ENCODE measurements at regions not wholly inside any gene's neighbourhood (a gene's known extent, or its start where the extent isn't known, plus 50 kb on each side); places are given as distances from the start of the nearest gene placed in this dataset.

DNA sequence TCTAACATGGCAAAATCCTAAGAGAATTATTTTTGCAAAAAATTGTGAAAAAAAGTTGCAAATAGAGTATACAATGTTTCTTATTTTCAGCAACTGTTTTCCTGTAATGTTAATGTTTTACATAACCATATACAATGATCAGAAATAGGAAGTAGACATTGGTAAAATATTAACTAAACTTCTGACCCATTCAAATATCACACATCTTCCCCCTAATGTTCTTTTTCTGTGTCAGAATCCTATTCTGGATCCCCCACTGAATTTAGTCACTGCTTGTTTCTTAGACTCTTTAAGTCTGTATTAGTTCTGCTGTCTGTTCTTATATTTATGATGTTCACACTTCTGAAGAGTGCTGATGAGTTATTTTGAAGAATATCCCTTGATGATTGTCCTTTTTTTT lies 62.0 kb downstream of the HFE start:
- H3K4me3 ChIP-seq (replicated peaks; ENCODE audit: low read depth, low read length) = no peak overlapping the region
- TF ChIP-seq CTCF (IDR thresholded peaks at IDR 0.05; ENCODE audit: low read depth, low read length, missing control alignments) = no peak
- DNase-seq (ENCODE audit: extremely low read depth, low read depth) = no peak

DNA sequence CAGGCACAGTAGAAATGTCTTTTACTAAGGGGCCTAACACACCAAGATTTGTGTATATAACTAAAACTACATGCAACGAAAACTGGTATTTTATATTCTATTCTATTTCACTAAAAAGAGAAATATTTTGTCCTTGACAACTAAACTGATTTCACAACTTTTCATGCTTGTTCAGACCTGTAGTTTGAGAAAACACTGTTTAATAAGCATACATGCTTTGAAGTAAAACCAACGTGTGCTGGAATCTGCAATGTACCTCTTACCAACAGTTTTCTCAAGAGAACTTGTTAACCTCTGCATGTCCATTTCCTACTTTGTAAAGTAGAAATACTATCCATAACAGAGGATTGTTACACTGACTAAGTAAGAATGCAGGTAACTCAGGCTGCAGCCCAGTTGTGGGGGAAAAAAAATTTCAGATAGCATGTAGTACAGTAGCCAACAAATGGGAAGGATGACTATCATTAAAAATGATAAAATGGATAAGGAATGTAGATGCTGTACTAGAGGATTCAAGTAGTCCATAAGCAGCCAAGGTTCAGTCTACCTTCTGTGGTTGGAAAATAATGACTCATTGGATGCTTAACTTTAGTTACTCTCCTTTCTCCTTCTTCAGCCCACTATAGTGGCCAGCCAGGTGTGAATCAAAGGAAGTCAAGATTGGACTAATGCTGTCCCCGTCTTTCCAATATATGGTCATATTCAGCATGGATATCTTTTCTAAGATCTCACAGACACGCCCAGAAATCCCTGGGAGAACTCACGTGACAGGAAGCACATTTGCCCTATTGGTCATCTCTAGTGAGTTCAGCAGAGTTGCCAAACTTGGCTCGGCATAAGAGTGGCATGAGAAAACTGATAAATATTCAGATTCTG lies 65.2 kb downstream of the HFE start:
- no peak for DNase-seq (ENCODE audit: extremely low read depth, low read depth)

DNA sequence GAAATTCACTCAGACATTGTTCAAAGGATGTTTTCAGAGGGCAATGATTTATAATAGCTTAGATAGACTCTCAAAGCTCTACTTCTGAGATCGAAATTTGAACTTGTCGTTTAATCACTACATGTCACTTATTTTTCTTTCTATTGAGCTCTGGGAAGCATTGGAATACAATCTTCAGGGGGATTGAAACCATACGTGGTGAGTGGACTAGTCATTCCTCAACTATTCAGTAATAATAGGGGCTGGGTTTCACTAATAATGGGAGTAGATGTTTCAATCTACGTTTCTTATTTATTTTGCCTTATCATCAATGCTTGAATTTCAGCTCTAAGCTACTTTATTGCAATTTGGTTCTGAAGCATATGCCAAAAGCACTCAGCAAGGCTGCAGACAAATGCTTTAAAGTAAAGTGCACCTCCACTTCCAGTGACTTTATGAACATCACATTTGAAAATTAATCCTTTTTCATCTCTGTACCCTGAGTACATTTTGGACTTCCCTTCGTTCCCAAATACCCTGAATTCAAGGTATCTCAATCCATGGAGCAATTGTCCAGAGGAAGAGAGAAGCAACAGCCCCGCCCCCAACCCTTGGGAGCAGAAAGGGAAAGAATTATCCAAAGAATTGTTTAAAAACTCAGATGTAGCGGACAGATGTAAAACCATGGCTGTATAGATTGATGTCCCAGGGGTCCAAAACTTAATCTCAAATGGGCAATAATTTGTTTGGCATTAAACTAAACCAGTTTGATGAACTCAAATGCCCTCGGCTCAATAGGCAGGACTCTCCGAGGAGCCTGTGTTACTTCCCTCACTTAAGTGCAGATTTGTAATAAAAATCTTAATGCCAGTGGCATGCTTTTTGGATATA lies 68.1 kb downstream of the HFE start:
- no peak for DNase-seq (ENCODE audit: extremely low read depth, low read depth)
- no peak for TF ChIP-seq CTCF (IDR thresholded peaks at IDR 0.05; ENCODE audit: low read depth, low read length, missing control alignments)
- peak overlapping the region; percentile 78 for H3K4me3 ChIP-seq (replicated peaks; ENCODE audit: low read depth, low read length)

More for the DNA sequence above, 65.2 kb downstream of the HFE start:
- TF ChIP-seq CTCF (IDR thresholded peaks at IDR 0.05; ENCODE audit: low read depth, low read length, missing control alignments) = no peak
- no peak overlapping the region for H3K4me3 ChIP-seq (replicated peaks; ENCODE audit: low read depth, low read length)

DNA sequence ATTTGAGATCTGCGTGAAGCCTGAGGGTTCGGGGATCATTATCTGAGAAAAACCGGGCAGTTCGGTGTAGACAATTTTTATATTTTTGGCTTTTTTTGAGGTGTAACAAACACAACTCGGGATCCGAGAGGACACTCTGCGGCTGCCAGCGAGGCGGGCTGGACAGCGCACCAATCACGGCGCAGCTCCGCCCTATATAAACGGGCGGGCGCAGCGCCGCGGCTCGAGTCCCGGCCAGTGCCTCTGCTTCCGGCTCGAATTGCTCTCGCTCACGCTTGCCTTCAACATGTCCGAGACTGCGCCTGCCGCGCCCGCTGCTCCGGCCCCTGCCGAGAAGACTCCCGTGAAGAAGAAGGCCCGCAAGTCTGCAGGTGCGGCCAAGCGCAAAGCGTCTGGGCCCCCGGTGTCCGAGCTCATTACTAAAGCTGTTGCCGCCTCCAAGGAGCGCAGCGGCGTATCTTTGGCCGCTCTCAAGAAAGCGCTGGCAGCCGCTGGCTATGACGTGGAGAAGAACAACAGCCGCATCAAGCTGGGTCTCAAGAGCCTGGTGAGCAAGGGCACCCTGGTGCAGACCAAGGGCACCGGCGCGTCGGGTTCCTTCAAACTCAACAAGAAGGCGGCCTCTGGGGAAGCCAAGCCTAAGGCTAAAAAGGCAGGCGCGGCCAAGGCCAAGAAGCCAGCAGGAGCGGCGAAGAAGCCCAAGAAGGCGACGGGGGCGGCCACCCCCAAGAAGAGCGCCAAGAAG lies 69.0 kb downstream of the HFE start:
- TF ChIP-seq CTCF (IDR thresholded peaks at IDR 0.05; ENCODE audit: low read depth, low read length, missing control alignments) = no peak
- peak overlapping the region; percentile 78 for H3K4me3 ChIP-seq (replicated peaks; ENCODE audit: low read depth, low read length)
- no peak for DNase-seq (ENCODE audit: extremely low read depth, low read depth)

DNA sequence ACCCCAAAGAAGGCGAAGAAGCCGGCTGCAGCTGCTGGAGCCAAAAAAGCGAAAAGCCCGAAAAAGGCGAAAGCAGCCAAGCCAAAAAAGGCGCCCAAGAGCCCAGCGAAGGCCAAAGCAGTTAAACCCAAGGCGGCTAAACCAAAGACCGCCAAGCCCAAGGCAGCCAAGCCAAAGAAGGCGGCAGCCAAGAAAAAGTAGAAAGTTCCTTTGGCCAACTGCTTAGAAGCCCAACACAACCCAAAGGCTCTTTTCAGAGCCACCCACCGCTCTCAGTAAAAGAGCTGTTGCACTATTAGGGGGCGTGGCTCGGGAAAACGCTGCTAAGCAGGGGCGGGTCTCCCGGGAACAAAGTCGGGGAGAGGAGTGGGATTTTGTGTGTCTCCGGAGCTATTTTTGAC lies 69.6 kb downstream of the HFE start:
- H3K4me3 ChIP-seq (replicated peaks; ENCODE audit: low read depth, low read length) = peak overlapping the region; percentile 78
- TF ChIP-seq CTCF (IDR thresholded peaks at IDR 0.05; ENCODE audit: low read depth, low read length, missing control alignments) = no peak
- DNase-seq (ENCODE audit: extremely low read depth, low read depth) = no peak

- peak overlapping the region; percentile 78 for H3K4me3 ChIP-seq (replicated peaks; ENCODE audit: low read depth, low read length)
- DNase-seq (ENCODE audit: extremely low read depth, low read depth) = peak; percentile 97
- no peak for TF ChIP-seq CTCF (IDR thresholded peaks at IDR 0.05; ENCODE audit: low read depth, low read length, missing control alignments)
These were observed 70.2 kb downstream of the HFE start for GRCh38 chr6:26157251-26158075.
